DOHH2 (cell line): ENCODE measurements at regions not wholly inside any gene's neighbourhood (a gene's known extent, or its start where the extent isn't known, plus 50 kb on each side); places are given as distances from the start of the nearest gene placed in this dataset.
"Not testable (repeated sequence)": the region's sequence is repeated elsewhere in the genome, so short reads cannot be mapped to it uniquely, and the experiment has no call there.

ENCODE experiments used
- H3F3A ChIP-seq: fragments of 200-600 bp; sonication (generic), shearing (Covaris generic); 2 replicates; pipeline ENCODE4 v1.6.0; 2016; ENCODE audit warnings: antibody characterized with exemption, mild to moderate bottlenecking; ENCODE audit not compliant: control insufficient read depth, insufficient read depth
- H3K27ac ChIP-seq: fragments of 200-600 bp; sonication (generic); 2 replicates; pipeline ENCODE4 v1.5.1; 2014; ENCODE audit warnings: low read depth, mild to moderate bottlenecking, low read length, moderate library complexity
- H3K27me3 ChIP-seq: fragments of 200-600 bp; sonication (generic); 2 replicates; pipeline ENCODE4 v1.6.1; 2014; ENCODE audit warnings: mild to moderate bottlenecking, low read length, mixed read lengths; ENCODE audit not compliant: control insufficient read depth
- H3K36me3 ChIP-seq: fragments of 200-600 bp; sonication (generic); 2 replicates; pipeline ENCODE4 v1.6.1; 2014; ENCODE audit warnings: mild to moderate bottlenecking, low read length, moderate library complexity, mixed read lengths; ENCODE audit not compliant: control insufficient read depth
- H3K4me1 ChIP-seq: fragments of 200-600 bp; sonication (generic); 2 replicates; pipeline ENCODE4 v1.6.1; 2014; ENCODE audit warnings: mild to moderate bottlenecking, low read length, mixed read lengths; ENCODE audit not compliant: control insufficient read depth
- H3K4me2 ChIP-seq: fragments of 200-600 bp; sonication (generic); 2 replicates; pipeline ENCODE4 v1.6.0; 2014; ENCODE audit warnings: mild to moderate bottlenecking, low read length, moderate library complexity
- H3K4me3 ChIP-seq: fragments of 200-600 bp; sonication (generic); 2 replicates; pipeline ENCODE4 v1.5.1; 2014; ENCODE audit warnings: mild to moderate bottlenecking, low read length, mixed read lengths
- H3K79me2 ChIP-seq: fragments of 200-600 bp; sonication (generic); 2 replicates; pipeline ENCODE4 v1.6.1; 2014; ENCODE audit warnings: mild to moderate bottlenecking, low read length, mixed read lengths; ENCODE audit not compliant: control insufficient read depth
- H3K9me2 ChIP-seq: fragments of 200-600 bp; sonication (generic); replicated peaks from 2 replicates; pipeline ENCODE4 v1.6.1; 2014; ENCODE audit warnings: mild to moderate bottlenecking, low read length, mixed read lengths; ENCODE audit not compliant: control insufficient read depth
- H3K9me3 ChIP-seq: fragments of 200-600 bp; sonication (generic); 2 replicates; pipeline ENCODE4 v1.6.1; 2014; ENCODE audit warnings: antibody characterized with exemption, low read length, mixed read lengths; ENCODE audit not compliant: control insufficient read depth, insufficient read depth
- H4K20me1 ChIP-seq: fragments of 200-600 bp; sonication (generic); 2 replicates; pipeline ENCODE4 v1.6.0; 2014; ENCODE audit warnings: low read depth, mild to moderate bottlenecking, antibody characterized with exemption, low read length, moderate library complexity; ENCODE audit not compliant: control insufficient read depth, insufficient read depth
- EZH2phosphoT487 ChIP-seq: fragments of 200-600 bp; sonication (generic); IDR thresholded peaks from 2 replicates; pipeline ENCODE4 v1.6.1; 2017; ENCODE audit warnings: borderline replicate concordance, mild to moderate bottlenecking, antibody characterized with exemption, low read length, moderate library complexity, mixed read lengths
- TF ChIP-seq, protein P1 (sequence below): fragments of 200-600 bp; sonication (generic); IDR thresholded peaks from one replicate; pipeline ENCODE4 v1.5.1; 2014; ENCODE audit warnings: antibody characterized with exemption, mild to moderate bottlenecking, low read depth, low read length; ENCODE audit not compliant: poor library complexity, severe bottlenecking

- Histone ChIP-seq H3K4me1 (no peaks in the 10 kb centered on the region), H3K79me2 (no peaks in the 10 kb centered on the region), H3K4me3 (no peak overlapping the region), H3K27ac (no peak overlapping the region), H3K9me2 (no peaks in the 10 kb centered on the region), H3K27me3 (no peaks in the 10 kb centered on the region), H3K9me3 (no peaks in the 10 kb centered on the region), H3K36me3 (no peaks in the 10 kb centered on the region), H3K4me2 (no peak overlapping the region), H4K20me1 (no peaks in the 10 kb centered on the region), H3F3A (no peaks in the 10 kb centered on the region)
- no peak for TF ChIP-seq EZH2phosphoT487
- TF ChIP-seq, protein P1, sequence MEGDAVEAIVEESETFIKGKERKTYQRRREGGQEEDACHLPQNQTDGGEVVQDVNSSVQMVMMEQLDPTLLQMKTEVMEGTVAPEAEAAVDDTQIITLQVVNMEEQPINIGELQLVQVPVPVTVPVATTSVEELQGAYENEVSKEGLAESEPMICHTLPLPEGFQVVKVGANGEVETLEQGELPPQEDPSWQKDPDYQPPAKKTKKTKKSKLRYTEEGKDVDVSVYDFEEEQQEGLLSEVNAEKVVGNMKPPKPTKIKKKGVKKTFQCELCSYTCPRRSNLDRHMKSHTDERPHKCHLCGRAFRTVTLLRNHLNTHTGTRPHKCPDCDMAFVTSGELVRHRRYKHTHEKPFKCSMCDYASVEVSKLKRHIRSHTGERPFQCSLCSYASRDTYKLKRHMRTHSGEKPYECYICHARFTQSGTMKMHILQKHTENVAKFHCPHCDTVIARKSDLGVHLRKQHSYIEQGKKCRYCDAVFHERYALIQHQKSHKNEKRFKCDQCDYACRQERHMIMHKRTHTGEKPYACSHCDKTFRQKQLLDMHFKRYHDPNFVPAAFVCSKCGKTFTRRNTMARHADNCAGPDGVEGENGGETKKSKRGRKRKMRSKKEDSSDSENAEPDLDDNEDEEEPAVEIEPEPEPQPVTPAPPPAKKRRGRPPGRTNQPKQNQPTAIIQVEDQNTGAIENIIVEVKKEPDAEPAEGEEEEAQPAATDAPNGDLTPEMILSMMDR: no peak
Observed at GRCh38 chr5:145008876-145009530, 826.1 kb downstream of the PRELID2 start.

DNA sequence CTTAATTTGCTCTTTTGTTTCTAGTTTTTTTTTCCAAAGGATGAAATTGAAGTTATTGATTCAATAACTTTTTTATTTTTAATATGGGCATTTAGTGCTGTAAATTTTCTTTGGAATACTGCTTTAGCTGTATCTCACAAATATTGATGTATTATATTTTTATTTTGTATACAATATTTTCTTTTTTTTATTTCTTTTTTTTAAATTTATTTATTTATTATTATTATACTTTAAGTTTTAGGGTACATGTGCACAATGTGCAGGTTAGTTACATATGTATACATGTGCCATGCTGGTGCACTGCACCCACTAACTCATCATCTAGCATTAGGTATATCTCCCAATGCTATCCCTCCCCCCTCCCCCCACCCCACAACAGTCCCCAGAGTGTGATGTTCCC lies 823.7 kb downstream of the KCTD16 start:
- not testable (repeated sequence) for H3K27ac ChIP-seq, H3K36me3 ChIP-seq, H3K9me3 ChIP-seq, H3K4me3 ChIP-seq, H3K9me2 ChIP-seq, H3K79me2 ChIP-seq, H3K4me1 ChIP-seq, H3K4me2 ChIP-seq, H3F3A ChIP-seq, H4K20me1 ChIP-seq, H3K27me3 ChIP-seq

DNA sequence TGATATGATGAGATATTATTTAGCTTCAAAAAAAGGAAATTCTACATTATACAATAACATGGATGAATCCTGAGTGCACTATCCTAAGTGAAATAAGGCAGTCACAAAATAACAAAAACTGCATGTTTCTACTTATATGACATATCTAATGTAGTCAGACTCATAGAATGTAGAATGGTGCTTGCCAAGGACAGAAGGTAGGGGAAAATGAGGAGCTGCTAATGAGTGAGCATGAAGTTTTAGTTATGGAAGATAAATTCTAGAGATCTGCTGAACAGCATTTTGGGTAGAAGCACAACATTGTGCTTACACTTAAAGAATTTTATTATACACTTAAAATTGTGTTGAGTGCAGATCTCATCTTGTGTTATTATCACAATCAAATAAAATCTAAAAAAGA lies 812.4 kb downstream of the KCTD16 start:
- Histone ChIP-seq H3K4me3 (no peak overlapping the region), H3F3A (no peaks in the 10 kb centered on the region), H3K27me3 (no peaks in the 10 kb centered on the region), H3K4me2 (no peak overlapping the region), H3K36me3 (no peaks in the 10 kb centered on the region), H4K20me1 (no peaks in the 10 kb centered on the region), H3K4me1 (no peaks in the 10 kb centered on the region), H3K27ac (no peak overlapping the region), H3K79me2 (no peaks in the 10 kb centered on the region), H3K9me2 (no peaks in the 10 kb centered on the region; the same call in 1 of the 2 replicates), H3K9me3 (no peaks in the 10 kb centered on the region)
- TF ChIP-seq EZH2phosphoT487: no peak
- TF ChIP-seq, protein P1: no peak

DNA sequence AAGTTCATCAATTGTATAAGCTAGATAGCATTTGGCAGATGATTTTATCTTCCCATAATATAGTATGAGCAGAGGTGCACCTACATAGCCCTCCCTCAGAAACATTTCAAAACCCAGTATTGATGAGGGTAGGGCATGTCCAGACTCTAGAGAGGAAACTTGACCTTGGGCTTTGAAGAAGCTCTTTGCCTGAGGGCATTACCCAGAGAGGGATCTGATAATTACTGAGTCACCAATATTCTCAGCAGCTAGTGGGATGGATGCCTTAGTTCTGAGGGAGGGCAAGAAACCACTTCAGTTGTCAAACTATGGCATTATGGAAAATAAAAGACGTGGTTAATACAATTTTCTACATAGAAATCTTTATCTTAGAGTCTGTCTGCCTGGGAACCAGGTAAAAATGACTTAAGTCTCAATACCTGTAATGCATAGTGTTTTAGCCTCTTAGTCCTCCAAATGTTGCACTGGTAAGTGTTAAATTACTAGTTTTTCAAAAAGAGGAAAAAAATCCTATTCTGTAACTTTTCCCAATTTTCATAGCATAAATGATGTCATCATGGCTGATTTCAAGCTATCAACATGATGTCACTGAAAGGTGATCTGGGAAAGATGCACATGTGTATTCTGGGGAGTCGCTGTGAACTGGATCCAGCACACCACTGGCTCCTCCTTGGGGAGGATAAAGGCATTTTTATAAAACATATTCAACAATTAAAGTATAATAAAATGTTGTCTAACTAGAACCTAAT lies 809.0 kb downstream of the KCTD16 start:
- Histone ChIP-seq H3K4me3 (no peak overlapping the region), H3K9me3 (peaks cover 3% of the 10 kb centered on the region; the same call in 1 of the 2 replicates), H3K79me2 (no peaks in the 10 kb centered on the region), H3K27me3 (no peaks in the 10 kb centered on the region), H3K4me1 (no peaks in the 10 kb centered on the region), H3F3A (no peaks in the 10 kb centered on the region), H3K36me3 (no peaks in the 10 kb centered on the region), H3K9me2 (no peaks in the 10 kb centered on the region; the same call in 1 of the 2 replicates), H3K4me2 (no peak overlapping the region), H3K27ac (no peak overlapping the region), H4K20me1 (no peaks in the 10 kb centered on the region)
- TF ChIP-seq EZH2phosphoT487: no peak
- TF ChIP-seq, protein P1: no peak
